ENCODE measurements at regions not wholly inside any gene's neighbourhood (a gene's known extent, or its start where the extent isn't known, plus 50 kb on each side); places are given as distances from the start of the nearest gene placed in this dataset.

DNA sequence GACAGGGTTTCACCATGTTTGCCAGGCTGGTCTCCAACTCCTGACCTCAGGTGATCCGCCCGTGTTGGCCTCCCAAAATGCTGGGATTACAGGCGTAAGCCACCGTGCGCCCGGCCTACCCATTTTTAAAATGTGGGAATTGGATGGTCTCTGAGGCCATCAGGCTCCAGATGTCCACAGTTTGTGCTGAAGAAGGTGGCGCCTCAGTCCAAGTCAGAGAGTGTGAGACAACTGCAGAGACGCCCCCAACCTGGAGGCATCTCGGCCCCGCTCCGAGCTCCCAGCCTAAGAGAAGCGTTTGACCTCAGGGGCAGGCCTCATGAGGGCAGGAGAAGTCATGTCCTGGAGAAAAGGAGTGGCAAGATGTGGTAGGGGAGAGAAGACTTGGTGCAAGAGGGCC is 146.5 kb downstream of the MRM1 start:
- Histone ChIP-seq H3K36me3 (ENCODE audit: insufficient read depth, low read length) (no peaks in the 10 kb centered on the region), H3K9me3 (ENCODE audit: control insufficient read depth, insufficient read depth, low read length) (no peaks in the 10 kb centered on the region), H3K4me1 (ENCODE audit: insufficient read depth, low read length) (peaks cover 1% of the 10 kb centered on the region; the same call in 1 of the 2 replicates), H3K9ac (ENCODE audit: low read depth, low read length) (no peak overlapping the region)

DNA sequence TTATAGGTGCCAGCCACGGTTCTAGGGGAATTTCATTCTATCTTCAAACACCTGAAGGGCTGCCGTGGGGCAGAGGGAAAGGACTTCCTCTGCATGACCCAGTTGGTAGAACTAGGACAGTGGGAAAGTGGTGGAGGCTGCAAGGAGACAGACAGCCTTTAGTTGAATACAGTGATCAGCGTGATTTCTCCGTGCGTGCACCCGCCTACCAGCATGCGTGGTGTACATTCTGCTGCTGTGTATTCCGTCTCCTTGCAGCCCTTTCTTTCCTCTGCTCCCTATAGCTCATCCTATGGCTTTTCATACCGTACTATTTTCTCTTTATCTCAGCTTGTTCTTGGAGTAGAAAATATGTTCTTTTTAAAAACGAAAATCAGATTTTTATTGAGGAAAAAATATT is 146.9 kb downstream of the MRM1 start:
- Histone ChIP-seq H3K9ac (ENCODE audit: low read depth, low read length) (no peak overlapping the region), H3K4me1 (ENCODE audit: insufficient read depth, low read length) (no peaks in the 10 kb centered on the region), H3K36me3 (ENCODE audit: insufficient read depth, low read length) (no peaks in the 10 kb centered on the region), H3K9me3 (ENCODE audit: control insufficient read depth, insufficient read depth, low read length) (no peaks in the 10 kb centered on the region)

DNA sequence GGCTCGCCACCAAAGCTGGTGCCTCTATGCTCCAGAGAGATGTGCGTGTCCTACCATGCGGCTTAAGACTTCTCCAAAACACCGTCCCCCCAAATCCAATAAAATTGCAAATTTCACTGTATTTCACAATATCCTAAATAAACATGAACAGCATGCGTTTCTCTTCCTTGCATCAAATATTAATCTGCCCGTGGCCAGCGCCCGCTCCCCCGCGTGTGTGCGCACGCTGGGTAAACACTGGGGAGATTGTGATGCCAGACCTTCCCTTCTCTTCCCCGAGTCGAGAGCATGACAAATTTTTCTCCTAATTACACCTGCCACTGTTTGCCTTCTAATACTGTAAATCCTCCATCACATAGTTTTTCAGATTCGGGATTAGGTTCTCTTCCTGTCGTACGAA is 148.1 kb downstream of the MRM1 start:
- no peak overlapping the region for H3K9ac ChIP-seq (ENCODE audit: low read depth, low read length)
- H3K4me1 ChIP-seq (ENCODE audit: insufficient read depth, low read length), result no peaks in the 10 kb centered on the region
- no peaks in the 10 kb centered on the region for H3K9me3 ChIP-seq (ENCODE audit: control insufficient read depth, insufficient read depth, low read length)
- no peaks in the 10 kb centered on the region for H3K36me3 ChIP-seq (ENCODE audit: insufficient read depth, low read length)

DNA sequence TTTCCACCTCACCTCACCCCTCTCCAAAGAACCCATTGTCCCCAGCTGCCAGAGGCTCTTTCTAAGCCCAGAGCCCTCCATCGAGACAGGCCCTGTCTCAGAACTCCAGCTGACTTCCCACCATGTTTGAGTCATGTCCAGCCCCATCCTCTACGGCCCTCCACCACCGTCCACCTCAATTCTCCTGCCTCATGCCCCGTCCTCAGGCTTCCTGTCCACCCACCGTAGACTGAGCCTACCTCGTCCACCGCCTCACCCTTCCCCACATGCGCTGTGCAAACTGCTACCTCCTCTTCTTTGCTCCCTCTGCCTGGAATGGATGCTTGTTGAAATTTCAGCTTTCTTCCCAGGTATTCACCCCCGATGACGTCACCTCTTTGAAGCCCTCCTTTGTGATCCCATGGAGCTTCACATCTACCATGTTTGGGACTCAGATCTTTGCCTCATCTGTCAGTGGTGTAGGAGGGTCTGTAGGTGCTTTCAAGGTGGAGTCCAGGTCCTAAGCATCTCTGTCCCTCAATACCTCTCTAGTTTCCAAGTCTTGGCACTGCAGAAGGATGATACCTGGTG is 149.0 kb downstream of the MRM1 start:
- no peaks in the 10 kb centered on the region for H3K9me3 ChIP-seq (ENCODE audit: control insufficient read depth, insufficient read depth, low read length)

DNA sequence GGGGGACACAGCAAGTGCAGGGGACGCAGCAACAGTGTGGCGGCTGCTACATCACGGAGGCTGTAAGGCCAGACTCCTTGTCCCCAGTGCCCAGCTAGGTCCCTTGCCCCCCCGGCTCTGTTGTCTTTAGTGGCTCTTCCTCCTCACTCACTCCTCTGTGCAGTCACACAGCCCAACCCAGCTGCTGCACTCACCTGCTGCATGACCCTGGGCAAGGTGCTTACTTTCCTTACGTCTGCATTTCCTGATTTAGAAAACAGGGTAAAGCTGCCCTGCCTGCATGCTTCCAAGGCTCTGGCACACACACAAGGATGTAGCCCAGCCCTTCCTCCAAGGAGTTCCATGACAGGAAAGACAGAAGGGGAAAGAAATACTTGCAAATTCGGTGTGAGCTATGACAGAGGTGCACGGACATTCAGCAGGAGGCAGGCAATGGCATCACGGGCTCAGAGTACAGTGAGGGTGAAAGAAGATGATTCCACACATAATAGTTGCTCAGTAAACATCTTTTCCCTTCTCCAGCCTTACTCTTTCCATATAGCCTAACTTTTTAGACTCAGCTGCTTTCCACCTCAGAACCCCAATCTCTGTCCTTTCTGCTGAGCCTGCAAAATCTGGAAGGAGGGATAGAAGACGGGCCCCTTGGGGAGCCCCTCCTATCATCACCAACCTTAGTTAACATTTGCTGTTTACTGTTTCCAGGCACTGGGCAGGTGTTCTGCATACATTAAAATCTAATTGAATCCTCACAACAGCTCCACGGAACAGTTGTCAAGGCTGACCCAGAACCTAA is 150.9 kb downstream of the MRM1 start:
- H3K36me3 ChIP-seq (ENCODE audit: insufficient read depth, low read length), result no peaks in the 10 kb centered on the region
- no peaks in the 10 kb centered on the region for H3K9me3 ChIP-seq (ENCODE audit: control insufficient read depth, insufficient read depth, low read length)
- no peaks in the 10 kb centered on the region for H3K4me1 ChIP-seq (ENCODE audit: insufficient read depth, low read length)
- no peak overlapping the region for H3K9ac ChIP-seq (ENCODE audit: low read depth, low read length)

More for the DNA sequence above, 149.0 kb downstream of the MRM1 start:
- H3K4me1 ChIP-seq (ENCODE audit: insufficient read depth, low read length), result no peaks in the 10 kb centered on the region
- H3K36me3 ChIP-seq (ENCODE audit: insufficient read depth, low read length), result no peaks in the 10 kb centered on the region
- H3K9ac ChIP-seq (ENCODE audit: low read depth, low read length), result no peak overlapping the region

DNA sequence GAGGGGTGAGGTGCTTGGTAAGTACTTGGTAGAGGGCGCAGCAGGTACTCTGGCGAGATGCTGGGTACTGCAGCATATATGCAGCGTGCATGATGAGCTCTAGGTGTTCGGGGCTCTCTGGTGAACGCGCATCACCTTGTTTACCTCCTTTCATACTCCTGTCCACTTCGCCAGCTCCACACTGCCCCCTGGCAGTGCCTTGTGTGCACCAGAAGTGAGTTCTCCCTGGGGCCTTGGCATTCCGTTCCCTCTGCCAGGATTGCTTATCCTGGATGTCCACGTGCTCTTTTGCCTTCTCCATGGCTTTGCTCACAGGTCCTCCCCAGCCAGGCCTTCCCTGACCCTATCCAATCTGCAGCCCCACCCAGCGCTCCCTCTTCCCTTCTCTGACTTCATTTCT is 154.2 kb downstream of the MRM1 start:
- H3K4me1 ChIP-seq (ENCODE audit: insufficient read depth, low read length), result no peaks in the 10 kb centered on the region
- no peak overlapping the region for H3K9ac ChIP-seq (ENCODE audit: low read depth, low read length)
- no peaks in the 10 kb centered on the region for H3K9me3 ChIP-seq (ENCODE audit: control insufficient read depth, insufficient read depth, low read length)
- H3K36me3 ChIP-seq (ENCODE audit: insufficient read depth, low read length), result no peaks in the 10 kb centered on the region

DNA sequence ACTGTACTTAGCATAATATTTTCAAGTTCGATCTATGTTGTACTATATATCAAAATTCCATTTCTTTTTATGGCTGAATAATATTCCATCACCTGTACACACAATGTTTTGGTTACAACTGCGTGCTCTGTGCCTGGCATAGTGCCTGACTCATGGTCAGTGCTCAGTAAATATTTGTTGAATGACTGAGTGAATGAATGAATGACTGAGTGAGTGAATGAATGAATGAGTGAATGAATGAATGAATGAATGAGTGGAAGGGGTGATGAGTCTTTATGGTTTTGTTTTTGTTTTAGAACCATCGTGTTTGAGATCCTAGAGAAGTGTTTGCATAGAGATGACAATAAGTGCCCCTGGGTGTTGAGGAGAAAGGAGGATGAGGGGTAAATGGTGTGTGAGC is 155.3 kb downstream of the MRM1 start:
- H3K36me3 ChIP-seq (ENCODE audit: insufficient read depth, low read length), result no peaks in the 10 kb centered on the region
- no peaks in the 10 kb centered on the region for H3K4me1 ChIP-seq (ENCODE audit: insufficient read depth, low read length)
- no peak overlapping the region for H3K9ac ChIP-seq (ENCODE audit: low read depth, low read length)
- H3K9me3 ChIP-seq (ENCODE audit: control insufficient read depth, insufficient read depth, low read length), result no peaks in the 10 kb centered on the region

DNA sequence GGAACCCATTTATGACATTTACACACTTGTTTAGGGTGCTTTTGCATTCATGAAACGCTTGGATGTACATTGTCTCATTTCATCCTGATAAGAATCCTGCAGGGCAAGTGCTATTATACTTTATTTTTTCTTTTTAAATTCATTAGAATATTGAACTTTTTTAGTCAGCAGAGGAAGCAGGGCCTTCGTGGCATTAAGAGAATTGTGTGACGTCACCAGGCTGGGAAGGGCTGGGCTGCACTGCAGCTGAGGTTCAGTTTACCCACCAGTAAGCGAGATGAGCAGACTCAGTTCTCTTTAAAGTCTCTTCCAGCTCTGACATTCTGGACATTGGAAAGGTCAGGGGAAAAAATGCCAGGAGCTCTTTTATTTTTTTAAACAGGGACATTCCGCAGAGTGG is 159.0 kb downstream of the MRM1 start:
- no peaks in the 10 kb centered on the region; the same call in 1 of the 2 replicates for H3K9me3 ChIP-seq (ENCODE audit: control insufficient read depth, insufficient read depth, low read length)
- H3K9ac ChIP-seq (ENCODE audit: low read depth, low read length), result no peak overlapping the region
- H3K36me3 ChIP-seq (ENCODE audit: insufficient read depth, low read length), result no peaks in the 10 kb centered on the region
- H3K4me1 ChIP-seq (ENCODE audit: insufficient read depth, low read length), result peaks cover 10% of the 10 kb centered on the region; the same call in 1 of the 2 replicates

DNA sequence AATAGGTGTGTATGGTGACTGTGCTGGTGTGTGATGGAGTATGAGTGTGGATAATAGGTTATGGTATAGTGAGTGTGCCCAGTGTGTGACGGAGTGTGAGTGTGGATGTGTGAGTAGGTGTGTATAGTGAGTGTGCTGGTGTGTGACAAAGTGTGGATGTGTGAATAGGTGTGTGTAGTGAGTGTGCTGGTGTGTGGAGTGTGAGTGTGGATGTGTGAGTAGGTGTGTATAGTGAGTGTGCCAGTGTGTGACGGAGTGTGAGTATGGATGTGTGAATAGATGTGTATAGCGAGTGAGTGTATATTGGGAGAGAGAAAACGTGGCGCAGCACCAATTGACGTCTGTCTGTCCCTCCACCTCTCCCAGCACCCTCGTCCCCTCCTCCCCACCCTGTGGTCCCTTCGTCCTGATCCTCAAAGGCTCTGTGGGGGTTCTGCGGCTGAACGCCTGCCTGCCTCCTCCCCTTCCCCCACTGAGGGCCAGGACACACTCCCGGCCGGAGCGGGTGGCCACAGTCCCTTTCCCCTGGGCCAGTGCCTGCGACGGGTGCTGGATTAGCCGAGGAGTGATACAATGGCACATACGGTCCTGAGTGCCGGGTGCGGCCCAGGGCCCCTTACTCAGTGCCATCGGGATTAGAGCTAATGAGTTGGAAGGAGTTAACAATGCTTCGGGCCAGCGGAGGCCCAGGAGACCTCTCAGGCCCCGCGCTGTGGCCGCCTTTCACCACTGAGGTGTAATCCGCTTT is 160.0 kb downstream of the MRM1 start:
- Histone ChIP-seq H3K4me1 (ENCODE audit: insufficient read depth, low read length) (peaks cover 10% of the 10 kb centered on the region; the same call in 1 of the 2 replicates), H3K9ac (ENCODE audit: low read depth, low read length) (no peak overlapping the region), H3K36me3 (ENCODE audit: insufficient read depth, low read length) (no peaks in the 10 kb centered on the region), H3K9me3 (ENCODE audit: control insufficient read depth, insufficient read depth, low read length) (no peaks in the 10 kb centered on the region; the same call in 1 of the 2 replicates)

DNA sequence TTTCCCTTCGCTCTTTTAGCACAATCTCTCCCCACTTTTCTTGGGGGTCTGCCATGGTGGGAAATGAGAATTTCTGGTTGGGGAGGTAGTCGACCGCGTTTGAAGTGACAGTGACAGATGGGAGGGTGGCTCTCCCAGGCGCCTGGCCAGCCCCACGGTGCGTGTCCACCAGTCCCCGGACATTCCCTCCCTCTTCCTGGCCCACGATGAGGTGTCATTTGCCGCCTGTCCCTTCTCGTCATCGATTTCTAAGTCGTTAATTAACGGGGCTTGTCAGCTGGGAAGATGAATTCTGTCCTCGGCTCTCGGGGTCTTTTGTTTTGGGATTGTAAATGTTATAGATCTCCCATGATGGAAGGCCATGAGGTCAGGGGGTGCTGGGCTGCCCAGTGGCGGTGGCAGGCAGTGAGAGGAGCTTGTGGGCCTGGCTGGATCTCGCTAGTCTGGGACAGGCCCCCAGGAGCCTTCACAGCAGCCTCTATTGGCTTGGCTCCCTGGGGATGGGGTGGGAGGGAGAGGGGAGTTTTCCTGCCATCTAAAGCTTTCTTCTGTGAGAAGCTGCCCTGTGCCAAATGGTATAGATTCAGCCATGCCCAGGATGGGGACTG is 164.2 kb downstream of the MRM1 start:
- peaks cover 13% of the 10 kb centered on the region for H3K4me1 ChIP-seq (ENCODE audit: insufficient read depth, low read length)
- H3K9ac ChIP-seq (ENCODE audit: low read depth, low read length), result no peak overlapping the region
- no peaks in the 10 kb centered on the region for H3K36me3 ChIP-seq (ENCODE audit: insufficient read depth, low read length)
- no peaks in the 10 kb centered on the region; the same call in 1 of the 2 replicates for H3K9me3 ChIP-seq (ENCODE audit: control insufficient read depth, insufficient read depth, low read length)

DNA sequence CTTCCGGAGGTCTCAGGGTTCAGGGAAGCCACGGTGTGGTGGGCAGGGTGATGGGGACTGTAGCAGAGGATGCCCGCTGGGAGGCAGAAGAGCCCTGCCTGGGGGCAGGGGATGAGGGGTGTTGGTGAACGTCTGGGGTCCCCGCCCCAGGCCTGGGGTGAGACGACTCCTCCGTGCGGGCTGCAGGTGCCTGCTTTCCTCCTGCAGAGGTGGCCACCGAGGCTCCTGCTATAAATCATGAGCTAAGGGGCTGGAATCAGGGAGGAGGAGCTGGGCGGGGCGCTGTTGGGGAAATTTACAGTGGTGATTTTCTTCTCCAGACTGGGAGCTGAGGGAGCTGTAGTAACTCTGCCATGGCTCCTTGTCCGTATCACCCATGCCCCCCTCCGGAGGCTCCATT is 167.0 kb downstream of the MRM1 start:
- Histone ChIP-seq H3K4me1 (ENCODE audit: insufficient read depth, low read length) (peaks cover 19% of the 10 kb centered on the region), H3K36me3 (ENCODE audit: insufficient read depth, low read length) (no peaks in the 10 kb centered on the region), H3K9ac (ENCODE audit: low read depth, low read length) (no peak overlapping the region), H3K9me3 (ENCODE audit: control insufficient read depth, insufficient read depth, low read length) (no peaks in the 10 kb centered on the region)

DNA sequence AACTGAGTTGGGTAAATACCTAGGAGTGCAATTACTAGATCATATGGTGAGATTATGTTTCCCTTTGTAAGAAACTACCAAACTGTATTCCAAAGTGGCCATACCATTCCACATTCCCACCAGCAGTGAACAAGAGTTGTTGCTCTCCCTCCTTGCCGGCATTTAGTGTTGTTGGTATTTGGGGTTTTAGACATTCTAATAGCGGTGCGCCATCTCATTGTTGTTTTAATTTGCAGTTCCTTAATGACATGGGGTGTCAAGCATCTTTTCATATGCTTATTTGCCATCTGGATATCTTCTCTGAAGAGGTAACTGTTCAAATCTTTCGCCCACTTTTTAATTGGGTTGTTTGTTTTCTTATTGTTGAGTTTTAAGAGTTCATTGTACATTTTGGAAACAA is 164.2 kb upstream of the LHX1 start:
- Histone ChIP-seq H3K9ac (ENCODE audit: low read depth, low read length) (no peak overlapping the region), H3K9me3 (ENCODE audit: control insufficient read depth, insufficient read depth, low read length) (no peaks in the 10 kb centered on the region), H3K36me3 (ENCODE audit: insufficient read depth, low read length) (no peaks in the 10 kb centered on the region), H3K4me1 (ENCODE audit: insufficient read depth, low read length) (peaks cover 23% of the 10 kb centered on the region; the same call in 1 of the 2 replicates)

DNA sequence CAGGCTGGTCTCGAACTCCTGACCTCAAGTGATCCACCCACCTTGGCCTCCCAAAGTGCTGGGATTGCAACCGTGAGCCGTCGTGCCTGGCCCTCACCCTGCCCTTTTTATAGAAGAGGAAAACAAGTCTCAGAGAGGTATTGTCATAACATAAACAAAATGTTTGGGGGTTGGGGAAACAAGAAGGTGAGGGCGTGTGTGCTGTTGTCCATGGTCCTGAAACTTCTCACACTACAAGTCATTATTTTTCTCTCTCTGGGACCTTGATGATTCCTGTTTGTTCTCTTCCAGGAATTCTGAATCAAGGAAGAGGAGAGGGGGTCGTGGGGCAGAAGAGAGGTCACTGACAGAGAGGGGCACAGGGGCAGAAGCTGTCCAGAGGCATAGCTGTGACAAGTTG is 160.2 kb upstream of the LHX1 start:
- no peaks in the 10 kb centered on the region for H3K36me3 ChIP-seq (ENCODE audit: insufficient read depth, low read length)
- peaks cover 14% of the 10 kb centered on the region; the same call in 1 of the 2 replicates for H3K4me1 ChIP-seq (ENCODE audit: insufficient read depth, low read length)
- H3K9me3 ChIP-seq (ENCODE audit: control insufficient read depth, insufficient read depth, low read length), result no peaks in the 10 kb centered on the region
- no peak overlapping the region for H3K9ac ChIP-seq (ENCODE audit: low read depth, low read length)

DNA sequence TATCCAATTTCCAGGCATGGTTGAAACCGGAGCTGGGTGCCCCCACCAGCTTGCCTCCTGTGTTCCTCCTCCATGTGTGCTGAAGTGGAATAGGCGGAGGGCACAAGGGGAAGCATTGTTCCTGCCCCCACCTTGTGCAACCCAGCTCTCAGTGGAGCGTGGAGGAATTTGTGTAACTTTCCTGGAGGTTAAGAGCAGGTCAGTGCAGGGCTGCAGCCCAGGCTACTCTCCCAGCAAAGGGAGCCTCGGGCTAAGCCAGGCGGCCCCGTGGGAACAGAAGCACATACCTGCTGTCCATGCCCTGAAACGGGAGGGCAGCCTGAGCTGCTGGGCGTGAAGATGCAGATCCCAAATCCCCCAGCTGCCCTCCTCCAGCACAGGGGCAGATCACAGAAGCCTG is 158.8 kb upstream of the LHX1 start:
- H3K4me1 ChIP-seq (ENCODE audit: insufficient read depth, low read length), result peaks cover 7% of the 10 kb centered on the region; the same call in 1 of the 2 replicates
- H3K36me3 ChIP-seq (ENCODE audit: insufficient read depth, low read length), result no peaks in the 10 kb centered on the region
- H3K9me3 ChIP-seq (ENCODE audit: control insufficient read depth, insufficient read depth, low read length), result no peaks in the 10 kb centered on the region
- no peak overlapping the region for H3K9ac ChIP-seq (ENCODE audit: low read depth, low read length)
